Peyer's patch (tissue), 4 donors: ENCODE measurements at regions not wholly inside any gene's neighbourhood (a gene's known extent, or its start where the extent isn't known, plus 50 kb on each side); places are given as distances from the start of the nearest gene placed in this dataset.

Experiments used
- DNase-seq, 3 donors: peaks; one replicate each; pipeline ENCODE4 v3.0.0-alpha.2; 2017 to 2019
- H3K27ac ChIP-seq, 4 donors: fragments of 200-600 bp; sonication (generic); one replicate each; pipeline ENCODE4 v1.5.1; 2016 to 2019
- H3K27me3 ChIP-seq, 2 donors: fragments of 200-600 bp; sonication (generic); one replicate each; pipeline ENCODE4 v1.5.1; 2019
- H3K36me3 ChIP-seq, 3 donors: fragments of 200-600 bp; sonication (generic); one replicate each; pipeline ENCODE4 v1.5.1; 2016 to 2019
- H3K4me1 ChIP-seq, 4 donors: fragments of 200-600 bp; sonication (generic); one replicate each; pipeline ENCODE4 v1.5.1; 2016 to 2019
- H3K4me3 ChIP-seq, 4 donors: fragments of 200-600 bp; sonication (generic); 1 replicate in 3 of 4; 2 replicates in 1 of 4; pipeline ENCODE4 v1.5.1; 2016 to 2019; ENCODE audit warnings: mild to moderate bottlenecking in 1 of 4
- H3K9me3 ChIP-seq, 4 donors: fragments of 200-600 bp; sonication (generic); one replicate each; pipeline ENCODE4 v1.5.1; 2016 to 2019; ENCODE audit warnings: mild to moderate bottlenecking in 1 of 4
- POLR2A ChIP-seq, 2 donors: fragments of 450-650 bp; IDR thresholded peaks; one replicate each; pipeline ENCODE4 v1.5.1; 2017; ENCODE audit warnings: antibody characterized with exemption in 2 of 2, mild to moderate bottlenecking in 2 of 2, moderate library complexity in 2 of 2
- TF ChIP-seq, protein P1 (sequence below), 6 experiments: fragments of 450-650 bp in 4 of 6; fragments of 200-600 bp in 2 of 6; sonication (generic) in 1 of 6; IDR thresholded peaks; one replicate each; pipeline ENCODE4 v1.5.1; 2017 to 2019; ENCODE audit warnings: antibody characterized with exemption in 6 of 6, mild to moderate bottlenecking in 3 of 6, moderate library complexity in 1 of 6

DNA sequence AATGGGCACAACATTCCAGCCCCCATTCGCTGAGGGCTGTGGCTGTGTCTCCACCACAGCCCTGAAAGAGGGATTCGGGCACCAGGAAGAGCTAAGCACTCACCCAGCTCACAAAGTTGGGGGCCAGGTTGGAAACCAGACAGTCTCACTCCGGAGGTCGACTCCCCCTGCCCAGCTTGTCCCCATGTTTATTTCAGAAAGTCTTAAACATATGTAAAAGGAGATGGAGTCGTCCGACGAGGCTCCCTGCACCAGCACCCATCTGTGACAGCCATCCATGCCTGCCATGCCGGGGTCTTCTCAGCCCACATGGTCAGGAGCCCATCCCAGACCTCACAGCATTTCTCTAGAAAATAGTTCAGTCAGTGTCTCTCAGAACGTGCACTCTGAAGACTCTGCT is 63.6 kb upstream of the STX16 start:
- DNase-seq, result no peak
- H3K27ac ChIP-seq, result no peak overlapping the region
- H3K9me3 ChIP-seq, result no peaks in the 10 kb centered on the region
- TF ChIP-seq, protein P1, sequence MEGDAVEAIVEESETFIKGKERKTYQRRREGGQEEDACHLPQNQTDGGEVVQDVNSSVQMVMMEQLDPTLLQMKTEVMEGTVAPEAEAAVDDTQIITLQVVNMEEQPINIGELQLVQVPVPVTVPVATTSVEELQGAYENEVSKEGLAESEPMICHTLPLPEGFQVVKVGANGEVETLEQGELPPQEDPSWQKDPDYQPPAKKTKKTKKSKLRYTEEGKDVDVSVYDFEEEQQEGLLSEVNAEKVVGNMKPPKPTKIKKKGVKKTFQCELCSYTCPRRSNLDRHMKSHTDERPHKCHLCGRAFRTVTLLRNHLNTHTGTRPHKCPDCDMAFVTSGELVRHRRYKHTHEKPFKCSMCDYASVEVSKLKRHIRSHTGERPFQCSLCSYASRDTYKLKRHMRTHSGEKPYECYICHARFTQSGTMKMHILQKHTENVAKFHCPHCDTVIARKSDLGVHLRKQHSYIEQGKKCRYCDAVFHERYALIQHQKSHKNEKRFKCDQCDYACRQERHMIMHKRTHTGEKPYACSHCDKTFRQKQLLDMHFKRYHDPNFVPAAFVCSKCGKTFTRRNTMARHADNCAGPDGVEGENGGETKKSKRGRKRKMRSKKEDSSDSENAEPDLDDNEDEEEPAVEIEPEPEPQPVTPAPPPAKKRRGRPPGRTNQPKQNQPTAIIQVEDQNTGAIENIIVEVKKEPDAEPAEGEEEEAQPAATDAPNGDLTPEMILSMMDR (IDR thresholded peaks at IDR 0.05), result no peak
- TF ChIP-seq POLR2A (IDR thresholded peaks at IDR 0.05), result no peak
- H3K27me3 ChIP-seq, result no peaks in the 10 kb centered on the region
- H3K4me1 ChIP-seq, result peaks cover 0 to 5% (median 0%) of the 10 kb centered on the region in 4 donors
- H3K4me3 ChIP-seq, result no peak overlapping the region
- H3K36me3 ChIP-seq, result no peaks in the 10 kb centered on the region

DNA sequence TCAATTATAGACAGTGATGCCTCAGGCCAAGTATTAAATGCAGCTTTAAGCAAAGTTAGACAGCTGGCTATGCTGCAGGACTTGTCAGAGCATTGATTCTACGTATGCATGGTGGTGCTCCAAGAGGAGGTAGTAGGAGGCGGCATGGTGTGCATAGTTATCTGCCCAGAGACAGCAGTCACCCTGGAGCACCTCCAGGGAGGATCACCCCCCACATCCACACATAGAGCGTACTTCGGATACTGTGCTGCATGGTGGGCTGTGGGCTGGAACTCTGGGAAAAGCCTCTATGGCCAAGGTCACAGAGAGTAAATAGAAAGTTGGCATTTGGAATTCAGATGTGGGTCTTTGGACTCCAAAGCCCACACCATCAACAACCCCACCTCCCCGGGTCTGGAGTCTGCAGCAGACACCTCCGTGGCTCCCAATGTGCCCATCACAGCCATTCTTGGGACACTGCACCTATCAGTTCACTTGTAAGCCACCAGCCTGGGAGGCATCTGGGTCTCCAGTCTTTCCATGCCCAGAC is 64.5 kb upstream of the STX16 start:
- Histone ChIP-seq H3K36me3 (no peaks in the 10 kb centered on the region), H3K27ac (no peak overlapping the region), H3K9me3 (no peaks in the 10 kb centered on the region), H3K4me1 (peaks cover 0 to 5% (median 0%) of the 10 kb centered on the region in 4 donors), H3K4me3 (no peak overlapping the region), H3K27me3 (no peaks in the 10 kb centered on the region)
- DNase-seq, result no peak
- TF ChIP-seq, protein P1 (IDR thresholded peaks at IDR 0.05), result no peak
- no peak for TF ChIP-seq POLR2A (IDR thresholded peaks at IDR 0.05)

DNA sequence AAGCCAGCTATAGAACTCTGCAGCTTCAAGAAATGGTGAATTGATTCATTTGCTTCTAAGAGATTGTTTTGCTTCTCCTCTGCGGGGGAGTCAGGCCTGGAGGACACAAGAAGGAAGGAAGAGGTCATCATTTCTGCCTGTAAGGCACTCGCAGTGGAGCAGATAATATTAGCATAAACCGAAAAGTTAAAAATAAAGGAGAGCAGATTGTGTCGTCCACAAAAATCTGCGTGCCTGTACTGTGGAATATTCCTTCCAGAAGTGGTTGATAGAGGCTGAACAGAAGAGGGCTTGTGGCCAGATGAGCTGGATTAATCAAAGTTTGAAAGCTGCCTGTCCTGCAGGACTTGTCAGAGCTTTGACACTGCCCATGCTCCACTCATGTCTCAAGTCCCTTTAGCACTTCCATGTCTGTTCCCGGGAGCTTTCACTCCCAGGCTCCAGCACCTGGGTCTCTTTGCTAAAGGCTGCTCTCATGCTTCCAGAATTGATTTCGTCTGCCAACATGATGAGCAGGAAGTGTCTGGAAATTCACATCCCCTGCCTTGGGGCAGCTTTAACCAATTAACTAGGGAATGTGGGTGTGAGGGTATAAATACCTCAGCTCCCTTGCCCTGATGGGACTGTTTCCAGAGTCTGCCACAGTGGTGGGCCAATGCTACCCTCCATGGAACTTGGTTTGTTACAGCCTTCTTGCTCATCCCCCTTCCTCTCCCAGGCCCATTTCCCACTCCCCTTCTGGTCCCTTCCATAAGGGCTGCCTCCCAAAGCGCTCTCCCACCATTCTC is 65.1 kb upstream of the STX16 start:
- H3K36me3 ChIP-seq, result no peaks in the 10 kb centered on the region

DNA sequence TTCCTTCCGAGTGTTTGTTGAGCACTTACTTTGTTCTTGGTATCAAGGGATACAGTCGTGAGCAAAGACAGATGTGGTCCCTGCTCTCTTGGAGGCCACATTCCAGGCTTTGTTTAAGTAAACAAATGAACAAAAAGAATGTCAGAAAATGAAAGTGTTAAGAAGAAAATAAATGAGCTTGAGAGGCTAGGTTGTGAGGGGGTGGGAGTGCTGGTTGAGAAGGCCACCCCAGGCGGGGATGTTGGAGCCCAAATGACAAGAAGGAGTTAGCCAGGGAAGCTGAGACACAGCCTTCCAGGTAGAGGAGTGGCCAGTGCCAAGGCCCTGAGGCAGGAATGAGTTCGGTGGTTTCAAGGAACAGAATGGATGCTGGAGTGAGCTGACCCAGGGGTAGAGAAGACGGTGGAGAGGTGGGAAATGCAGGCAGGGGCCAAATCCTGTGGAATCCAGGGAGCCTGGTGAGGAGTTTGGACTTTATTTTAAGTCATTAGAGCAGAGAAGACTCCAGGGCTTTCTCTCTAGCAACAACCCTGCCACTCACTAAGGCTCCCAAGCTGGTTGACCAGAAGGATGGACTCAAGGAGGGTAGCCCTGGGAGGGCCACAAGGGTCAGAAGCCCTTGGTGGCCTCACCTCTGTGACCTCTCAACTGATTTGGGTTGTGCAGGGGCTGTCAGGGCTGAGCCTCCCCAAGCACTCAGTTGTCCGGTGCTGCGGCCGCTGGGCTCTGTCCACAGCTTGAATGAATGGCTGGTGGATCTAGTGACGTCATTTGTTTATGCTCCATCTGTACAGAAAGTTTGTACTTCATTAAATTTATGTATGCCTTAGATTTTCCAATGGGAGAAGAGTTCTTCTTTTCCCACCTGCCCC is 66.0 kb upstream of the STX16 start:
- peak in 1 of 3 donors; percentile 37 for DNase-seq
- Histone ChIP-seq H3K27ac (peak overlapping the region in 1 of 4 donors; percentile 39), H3K9me3 (no peaks in the 10 kb centered on the region), H3K4me1 (peaks cover 0 to 5% (median 0%) of the 10 kb centered on the region in 4 donors), H3K27me3 (no peaks in the 10 kb centered on the region), H3K4me3 (no peak overlapping the region), H3K36me3 (no peaks in the 10 kb centered on the region)
- no peak for TF ChIP-seq POLR2A (IDR thresholded peaks at IDR 0.05)
- TF ChIP-seq, protein P1 (IDR thresholded peaks at IDR 0.05), result no peak

More for the DNA sequence above, 65.1 kb upstream of the STX16 start:
- Histone ChIP-seq H3K9me3 (no peaks in the 10 kb centered on the region), H3K27ac (peak overlapping the region in 1 of 4 donors; percentile 39), H3K4me3 (no peak overlapping the region), H3K27me3 (no peaks in the 10 kb centered on the region), H3K4me1 (peaks cover 0 to 5% (median 0%) of the 10 kb centered on the region in 4 donors)
- no peak for TF ChIP-seq POLR2A (IDR thresholded peaks at IDR 0.05)
- TF ChIP-seq, protein P1 (IDR thresholded peaks at IDR 0.05), result no peak
- DNase-seq, result peak in 1 of 3 donors; percentile 6

DNA sequence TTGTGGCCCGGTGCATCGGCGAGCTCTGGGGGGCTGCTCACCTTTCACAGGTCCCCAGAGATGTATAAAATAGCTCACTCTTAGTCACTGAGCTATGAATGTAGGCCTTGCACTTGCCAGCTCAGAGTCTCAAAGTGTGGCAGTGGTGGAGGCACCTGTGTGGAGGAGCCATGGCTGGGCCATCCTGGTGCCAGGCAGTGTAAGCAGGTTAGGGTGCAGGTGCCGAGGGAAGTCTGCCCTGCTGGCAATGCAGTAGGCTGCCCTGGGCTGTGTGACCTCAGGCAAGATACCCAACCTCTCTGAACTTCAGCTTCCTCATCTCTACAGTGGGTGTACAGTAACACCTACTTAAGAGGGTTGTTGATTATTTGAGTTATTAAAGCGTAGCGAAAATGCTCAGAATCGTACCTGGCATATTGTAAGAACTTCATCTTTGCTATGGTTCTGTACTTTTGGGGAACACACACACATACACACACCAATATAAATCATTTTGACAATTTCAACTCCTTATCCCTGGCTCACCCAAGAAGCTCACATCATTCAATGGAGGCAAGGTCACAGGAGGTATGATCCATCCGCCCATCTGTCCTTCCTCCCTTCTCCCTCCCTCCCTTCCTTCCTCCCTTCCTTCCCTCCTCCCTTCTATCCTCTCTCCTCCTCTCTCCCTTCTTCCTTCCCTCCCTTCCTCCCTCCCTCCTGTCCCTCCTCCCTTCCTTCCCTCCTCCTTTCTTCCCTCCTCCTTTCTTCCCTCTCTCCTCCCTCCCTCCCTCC is 66.8 kb upstream of the STX16 start:
- peak in 1 of 3 donors; percentile 28 for DNase-seq
- Histone ChIP-seq H3K9me3 (no peaks in the 10 kb centered on the region), H3K4me1 (peaks cover 0 to 5% (median 0%) of the 10 kb centered on the region in 4 donors), H3K27me3 (no peaks in the 10 kb centered on the region), H3K27ac (no peak overlapping the region), H3K36me3 (no peaks in the 10 kb centered on the region), H3K4me3 (no peak overlapping the region)
- TF ChIP-seq POLR2A (IDR thresholded peaks at IDR 0.05), result no peak
- TF ChIP-seq, protein P1 (IDR thresholded peaks at IDR 0.05), result no peak
